ENCODE measurements at regions not wholly inside any gene's neighbourhood (a gene's known extent, or its start where the extent isn't known, plus 50 kb on each side); places are given as distances from the start of the nearest gene placed in this dataset.

DNA sequence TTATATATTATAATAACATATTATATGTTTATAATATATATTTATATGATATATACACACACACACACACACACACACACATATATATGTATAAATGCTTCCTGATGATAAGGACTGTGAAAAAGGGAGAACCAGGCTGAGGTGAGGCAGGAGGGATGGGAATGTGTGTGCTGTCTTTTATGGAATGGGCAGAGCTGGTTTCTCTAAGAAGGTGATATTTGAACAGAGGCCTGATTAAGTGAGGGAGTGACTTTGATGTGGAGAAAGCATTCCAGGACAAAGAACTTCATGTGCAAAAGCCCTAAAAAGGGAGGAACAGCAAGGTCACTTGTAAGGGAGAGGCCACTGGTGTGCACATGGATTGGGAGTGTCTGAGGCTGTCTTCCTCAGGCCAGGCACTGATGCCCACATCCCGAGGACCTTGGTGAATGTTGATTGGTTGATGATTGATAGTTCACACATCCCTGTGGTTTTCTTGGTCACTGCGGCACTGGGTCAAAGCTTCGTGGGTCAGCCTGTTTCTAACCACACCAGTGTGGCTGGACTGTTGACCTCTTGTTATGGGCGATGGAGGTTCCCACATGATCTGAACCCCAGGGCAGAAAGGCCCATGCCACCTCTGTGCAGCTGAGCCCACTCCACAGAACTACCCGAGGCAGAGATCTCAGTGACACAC is 196.9 kb downstream of the MYCN start:
- H3K4me3 ChIP-seq = no peak overlapping the region
- no peaks in the 10 kb centered on the region for H3K4me1 ChIP-seq
- H3K9me3 ChIP-seq = no peaks in the 10 kb centered on the region
- no peaks in the 10 kb centered on the region for H3K36me3 ChIP-seq
- H3K27me3 ChIP-seq = no peaks in the 10 kb centered on the region
- ATAC-seq = no peak
- no peak overlapping the region for H3K27ac ChIP-seq
- WGBS, 2 donors (ENCODE audit: low coverage in 1 of 2) = 90% methylated on average over 4 of the region's 5 CpGs; no CpG with 5 or more reads in 1 of the 2 donors
- TF ChIP-seq POLR2A (IDR thresholded peaks at IDR 0.05) (no peak), EP300 (IDR thresholded peaks at IDR 0.05) (no peak), POLR2AphosphoS5 (IDR thresholded peaks at IDR 0.05) (no peak)
- TF ChIP-seq, protein P1, sequence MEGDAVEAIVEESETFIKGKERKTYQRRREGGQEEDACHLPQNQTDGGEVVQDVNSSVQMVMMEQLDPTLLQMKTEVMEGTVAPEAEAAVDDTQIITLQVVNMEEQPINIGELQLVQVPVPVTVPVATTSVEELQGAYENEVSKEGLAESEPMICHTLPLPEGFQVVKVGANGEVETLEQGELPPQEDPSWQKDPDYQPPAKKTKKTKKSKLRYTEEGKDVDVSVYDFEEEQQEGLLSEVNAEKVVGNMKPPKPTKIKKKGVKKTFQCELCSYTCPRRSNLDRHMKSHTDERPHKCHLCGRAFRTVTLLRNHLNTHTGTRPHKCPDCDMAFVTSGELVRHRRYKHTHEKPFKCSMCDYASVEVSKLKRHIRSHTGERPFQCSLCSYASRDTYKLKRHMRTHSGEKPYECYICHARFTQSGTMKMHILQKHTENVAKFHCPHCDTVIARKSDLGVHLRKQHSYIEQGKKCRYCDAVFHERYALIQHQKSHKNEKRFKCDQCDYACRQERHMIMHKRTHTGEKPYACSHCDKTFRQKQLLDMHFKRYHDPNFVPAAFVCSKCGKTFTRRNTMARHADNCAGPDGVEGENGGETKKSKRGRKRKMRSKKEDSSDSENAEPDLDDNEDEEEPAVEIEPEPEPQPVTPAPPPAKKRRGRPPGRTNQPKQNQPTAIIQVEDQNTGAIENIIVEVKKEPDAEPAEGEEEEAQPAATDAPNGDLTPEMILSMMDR (IDR thresholded peaks at IDR 0.05) = no peak

DNA sequence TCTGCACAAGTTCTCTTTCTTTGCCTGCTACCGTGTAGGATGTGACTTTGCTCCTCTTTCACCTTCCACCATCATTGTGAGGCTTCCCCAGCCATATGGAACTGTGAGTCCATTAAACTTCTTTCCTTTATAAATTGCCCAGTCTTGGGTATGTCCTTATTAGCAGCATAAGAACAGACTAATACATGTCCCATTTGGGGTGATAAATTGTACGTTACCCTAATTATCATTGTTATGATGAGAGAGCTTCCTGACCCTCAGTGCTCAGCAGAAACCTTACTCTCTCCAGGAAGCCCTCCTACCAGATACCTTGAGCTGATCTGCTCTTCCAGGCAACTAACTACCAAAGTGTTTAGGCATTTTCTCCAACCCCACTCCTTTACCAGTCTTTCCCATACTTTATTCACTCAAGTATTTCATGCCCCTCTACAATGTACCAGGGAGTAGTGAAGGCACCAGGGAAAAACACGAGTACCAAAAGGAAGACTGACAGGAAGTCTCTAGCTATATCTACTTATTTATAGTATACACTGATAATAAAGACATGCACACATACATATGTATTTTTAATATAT is 196.2 kb downstream of the MYCN start:
- no peak for TF ChIP-seq POLR2AphosphoS5 (IDR thresholded peaks at IDR 0.05)
- TF ChIP-seq, protein P1 (IDR thresholded peaks at IDR 0.05) = no peak
- TF ChIP-seq EP300 (IDR thresholded peaks at IDR 0.05) = no peak
- TF ChIP-seq POLR2A (IDR thresholded peaks at IDR 0.05) = no peak
- ATAC-seq = no peak
- H3K4me1 ChIP-seq = no peaks in the 10 kb centered on the region
- H3K36me3 ChIP-seq = no peaks in the 10 kb centered on the region
- no peaks in the 10 kb centered on the region for H3K9me3 ChIP-seq
- no peak overlapping the region for H3K4me3 ChIP-seq
- WGBS, 2 donors (ENCODE audit: low coverage in 1 of 2) = 49 to 79% methylated on average over 3 of the region's 3 CpGs
- H3K27me3 ChIP-seq = no peaks in the 10 kb centered on the region
- no peak overlapping the region for H3K27ac ChIP-seq

DNA sequence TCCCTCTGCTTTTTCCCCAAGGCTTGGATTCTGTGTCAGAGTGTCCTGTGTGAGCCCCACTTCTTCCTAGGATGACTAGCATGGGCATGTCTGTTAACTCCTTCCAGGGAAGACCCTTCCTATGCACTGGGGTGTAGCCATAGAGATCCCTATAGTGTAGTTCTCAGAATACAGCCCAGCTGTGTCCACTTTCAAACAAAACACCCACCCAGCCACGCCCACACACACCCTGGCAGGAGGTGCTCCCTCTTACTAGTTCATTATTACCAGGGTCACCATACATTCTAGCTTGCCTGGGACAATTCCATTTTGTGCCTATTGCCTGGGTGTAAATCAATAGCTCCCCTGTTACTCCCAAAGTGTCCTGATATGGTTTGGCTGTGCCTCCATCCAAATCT is 195.6 kb downstream of the MYCN start:
- Histone ChIP-seq H3K4me3 (no peak overlapping the region), H3K27ac (no peak overlapping the region), H3K27me3 (no peaks in the 10 kb centered on the region), H3K4me1 (no peaks in the 10 kb centered on the region), H3K36me3 (no peaks in the 10 kb centered on the region), H3K9me3 (no peaks in the 10 kb centered on the region)
- WGBS, 2 donors (ENCODE audit: low coverage in 1 of 2) = 42% methylated on average over 1 of the region's 1 CpG; no CpG with 5 or more reads in 1 of the 2 donors
- TF ChIP-seq, protein P1 (IDR thresholded peaks at IDR 0.05) = no peak
- no peak for ATAC-seq

DNA sequence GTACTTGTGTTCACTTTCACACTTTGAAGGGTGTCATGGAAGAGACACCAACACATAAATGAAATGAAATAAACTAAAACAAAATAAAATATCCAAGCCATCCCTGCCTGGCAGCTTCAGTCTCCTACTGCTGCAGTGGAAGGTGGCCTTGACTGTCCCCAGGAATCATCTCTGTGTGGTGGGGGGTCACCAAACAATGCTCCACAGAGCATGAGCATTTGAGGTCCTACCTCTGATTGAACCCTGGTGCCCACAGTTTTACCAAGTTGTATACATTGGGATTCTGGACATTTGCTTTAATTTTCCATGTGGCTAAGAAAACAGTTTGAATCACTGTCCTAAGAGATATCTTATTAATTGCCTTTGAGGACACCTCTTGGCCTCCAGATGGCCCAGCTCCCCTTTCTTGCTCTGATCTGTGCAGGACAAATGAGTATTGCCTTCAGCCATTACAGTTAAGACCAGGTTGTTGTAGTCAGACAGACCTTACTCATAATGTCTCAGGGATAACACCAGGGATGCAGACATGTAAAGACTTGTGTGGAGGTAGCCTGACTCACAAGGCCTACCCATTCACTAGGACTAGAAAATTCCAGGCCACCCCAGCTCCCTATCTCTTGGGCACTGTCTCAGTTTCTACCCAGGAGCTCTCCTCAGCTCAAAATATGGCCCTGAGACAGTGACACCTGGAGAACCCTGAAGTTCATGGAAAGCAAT is 195.0 kb downstream of the MYCN start:
- H3K27ac ChIP-seq = no peak overlapping the region
- no peaks in the 10 kb centered on the region for H3K9me3 ChIP-seq
- H3K4me1 ChIP-seq = no peaks in the 10 kb centered on the region
- no peak for ATAC-seq
- H3K27me3 ChIP-seq = no peaks in the 10 kb centered on the region
- no peak overlapping the region for H3K4me3 ChIP-seq
- H3K36me3 ChIP-seq = no peaks in the 10 kb centered on the region
- TF ChIP-seq POLR2AphosphoS5 (IDR thresholded peaks at IDR 0.05) (no peak), EP300 (IDR thresholded peaks at IDR 0.05) (no peak), POLR2A (IDR thresholded peaks at IDR 0.05) (no peak)
- TF ChIP-seq, protein P1 (IDR thresholded peaks at IDR 0.05) = no peak

Data from gastroesophageal sphincter (tissue), 4 donors.